Activated CD8-positive, alpha-beta T cell treated with anti-CD3 and anti-CD28 coated beads, Interleukin-2, amount 10 ng/mL, durations not matched to agents 7 days and 5 days (primary cell): ENCODE measurements at regions not wholly inside any gene's neighbourhood (a gene's known extent, or its start where the extent isn't known, plus 50 kb on each side); places are given as distances from the start of the nearest gene placed in this dataset.

Source experiments
- ATAC-seq: fragments of 150-1000 bp; cut with Tn5 transposase; one replicate; pipeline ENCODE4 v1.10.0; 2021; ENCODE audit warnings: moderate library complexity
- CTCF ChIA-PET: fragments of 350-600 bp; sonication (Branson Sonifier 250); formaldehyde crosslinking; loops from one replicate; lab custom pipeline; 2021; ENCODE audit warnings: antibody characterized with exemption; lab: Charles Lee
- POLR2A ChIA-PET: fragments of 350-600 bp; sonication (Branson Sonifier 250); formaldehyde crosslinking; loops from one replicate; lab custom pipeline; 2021; ENCODE audit warnings: antibody characterized with exemption; lab: Charles Lee
- DNase-seq: peaks from one replicate; pipeline ENCODE4 v3.0.0-alpha.2; 2020
- H3K27ac Mint-ChIP-seq: one replicate; pipeline ENCODE4 v1.8.0; 2021; ENCODE audit warnings: mild to moderate bottlenecking, mixed read lengths
- H3K27me3 Mint-ChIP-seq: one replicate; pipeline ENCODE4 v1.8.0; 2021; ENCODE audit warnings: low read depth, mixed read lengths
- H3K36me3 Mint-ChIP-seq: one replicate; pipeline ENCODE4 v1.8.0; 2021; ENCODE audit warnings: low read depth, mixed read lengths
- H3K4me1 Mint-ChIP-seq: one replicate; pipeline ENCODE4 v1.8.0; 2021; ENCODE audit warnings: low read depth, mixed read lengths
- H3K4me3 Mint-ChIP-seq: one replicate; pipeline ENCODE4 v1.8.0; 2021; ENCODE audit warnings: mild to moderate bottlenecking, mixed read lengths
- H3K9me3 Mint-ChIP-seq: one replicate; pipeline ENCODE4 v1.8.0; 2022; ENCODE audit warnings: mixed read lengths; ENCODE audit not compliant: insufficient read depth

DNA sequence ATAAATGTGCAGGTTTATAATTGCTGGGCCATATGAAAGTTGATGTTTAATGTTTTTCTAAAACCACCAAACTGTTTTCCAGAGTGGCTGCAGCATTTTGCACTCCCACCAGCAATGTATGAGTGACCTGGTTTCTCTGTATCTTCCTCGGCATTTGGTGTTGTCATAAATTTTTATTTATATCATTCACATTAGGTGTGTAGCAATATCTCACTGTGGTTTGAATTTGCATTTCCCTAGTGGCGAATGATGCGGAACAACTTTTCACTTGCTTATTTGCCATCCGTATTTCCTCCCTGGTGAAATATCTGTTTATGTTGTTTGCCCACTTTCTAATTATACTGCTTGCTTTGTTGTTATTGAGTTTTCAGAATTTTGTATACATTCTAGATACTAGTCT, 295.7 kb upstream of the TUT7 start:
- Mint-ChIP-seq H3K27ac (no peak overlapping the region), H3K9me3 (no peaks in the 10 kb centered on the region), H3K4me1 (no peaks in the 10 kb centered on the region), H3K4me3 (no peak overlapping the region), H3K27me3 (no peaks in the 10 kb centered on the region), H3K36me3 (no peaks in the 10 kb centered on the region)
- DNase-seq (no peak), ATAC-seq (no peak)
- POLR2A ChIA-PET, result no interaction called here
- CTCF ChIA-PET, result no interaction called here

GRCh38 chr9:86648828-86649170, 294.6 kb upstream of the TUT7 start:
- POLR2A ChIA-PET, result no interaction called here
- H3K9me3 Mint-ChIP-seq, result no peaks in the 10 kb centered on the region
- CTCF ChIA-PET, result no interaction called here
- H3K27ac Mint-ChIP-seq, result no peak overlapping the region
- no peak for DNase-seq
- H3K36me3 Mint-ChIP-seq, result no peaks in the 10 kb centered on the region
- no peak for ATAC-seq
- no peaks in the 10 kb centered on the region for H3K27me3 Mint-ChIP-seq
- no peaks in the 10 kb centered on the region for H3K4me1 Mint-ChIP-seq
- H3K4me3 Mint-ChIP-seq, result no peak overlapping the region

DNA sequence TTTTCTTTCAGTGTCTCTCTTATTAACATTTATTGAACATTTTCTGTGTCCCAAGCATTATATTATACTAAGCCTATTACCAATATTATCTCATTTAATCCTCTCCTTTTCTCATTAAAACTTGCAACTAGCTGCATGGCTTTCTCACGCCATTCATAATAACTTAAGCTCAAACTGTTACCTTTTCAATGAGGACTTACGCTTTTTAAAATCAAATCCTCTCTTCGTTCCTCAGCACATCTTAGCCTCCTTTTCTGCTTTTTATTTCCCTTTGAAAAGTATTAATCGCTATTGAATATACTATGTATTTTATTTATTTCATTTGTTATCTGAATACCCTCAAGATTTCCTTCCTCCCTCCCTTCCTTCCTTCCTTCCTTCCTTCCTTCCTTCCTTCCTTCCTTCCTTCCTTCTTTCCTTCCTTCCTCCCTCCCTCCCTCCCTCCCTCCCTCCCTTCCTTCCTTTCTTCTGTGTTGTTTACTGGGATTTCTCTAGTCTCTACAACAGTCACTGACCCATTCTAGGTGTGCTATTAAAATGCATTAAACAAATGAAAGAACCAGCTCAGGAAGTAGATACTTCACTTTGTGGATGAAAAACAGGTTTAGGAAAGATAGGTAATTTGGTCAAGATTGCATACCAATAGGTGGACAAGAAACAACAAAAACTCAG, 294.1 kb upstream of the TUT7 start:
- ATAC-seq (no peak), DNase-seq (no peak)
- Mint-ChIP-seq H3K27me3 (no peaks in the 10 kb centered on the region), H3K4me3 (no peak overlapping the region), H3K4me1 (no peaks in the 10 kb centered on the region), H3K36me3 (no peaks in the 10 kb centered on the region), H3K27ac (no peak overlapping the region), H3K9me3 (no peaks in the 10 kb centered on the region)
- ChIA-PET CTCF (no interaction called here), POLR2A (no interaction called here)

- H3K27me3 Mint-ChIP-seq, result no peaks in the 10 kb centered on the region
- no peaks in the 10 kb centered on the region for H3K9me3 Mint-ChIP-seq
- H3K27ac Mint-ChIP-seq, result no peak overlapping the region
- ATAC-seq, result no peak
- POLR2A ChIA-PET, result no interaction called here
- CTCF ChIA-PET, result interaction anchor here (1.5 kb wide), 1 partner anchor 10 kb away, joined by 3 read pairs; no protein-coding TSS in a partner anchor
- no peak for DNase-seq
- no peaks in the 10 kb centered on the region for H3K4me1 Mint-ChIP-seq
- H3K36me3 Mint-ChIP-seq, result no peaks in the 10 kb centered on the region
- no peak overlapping the region for H3K4me3 Mint-ChIP-seq
Measured at GRCh38 chr9:86645303-86645702, 291.1 kb upstream of the TUT7 start.

GRCh38 chr9:86644675-86645034, 290.4 kb upstream of the TUT7 start:
- ChIA-PET CTCF (interaction anchor here (1.0 kb wide), 1 partner anchor 14 kb away, joined by 3 read pairs; no protein-coding TSS in a partner anchor), POLR2A (no interaction called here)
- DNase-seq, result no peak
- Mint-ChIP-seq H3K4me3 (no peak overlapping the region), H3K27ac (no peak overlapping the region), H3K9me3 (no peaks in the 10 kb centered on the region), H3K36me3 (no peaks in the 10 kb centered on the region), H3K4me1 (no peaks in the 10 kb centered on the region), H3K27me3 (no peaks in the 10 kb centered on the region)
- no peak for ATAC-seq

DNA sequence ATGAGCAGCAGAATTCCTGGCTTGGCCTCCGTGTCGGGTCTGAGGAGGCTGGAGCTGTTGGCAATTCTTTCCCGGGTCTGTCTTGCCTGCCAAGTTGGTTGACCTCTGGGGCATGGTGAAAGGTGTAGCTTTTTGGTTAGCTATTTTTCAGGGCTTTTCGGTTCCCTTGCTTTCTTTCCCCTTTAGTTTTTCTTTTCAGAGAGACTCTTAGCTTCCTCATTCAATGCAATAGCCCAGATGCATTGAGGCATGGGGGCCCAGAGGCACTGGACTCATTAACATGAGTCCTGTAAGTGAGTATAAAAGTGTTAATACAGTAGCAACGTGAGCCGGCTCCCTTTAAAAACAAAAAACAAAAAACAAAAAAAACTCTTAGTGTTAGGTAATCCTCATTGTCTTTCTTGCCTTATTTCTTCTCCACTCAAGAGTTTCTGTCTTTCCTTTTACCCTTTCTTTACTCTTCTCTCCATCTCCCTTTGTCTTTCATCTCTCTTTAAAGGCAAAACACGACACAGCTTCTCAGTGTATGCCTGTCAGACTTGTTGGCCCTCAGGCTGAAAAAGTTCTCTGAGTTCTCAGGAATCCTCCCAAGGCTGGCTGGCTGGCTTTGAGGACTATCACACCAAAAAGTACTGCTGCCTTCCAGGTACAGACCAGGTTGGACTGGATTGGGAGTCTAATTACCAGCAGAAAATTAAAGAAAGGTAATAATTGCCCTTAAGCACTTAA, 289.9 kb upstream of the TUT7 start:
- H3K4me3 Mint-ChIP-seq, result no peak overlapping the region
- H3K9me3 Mint-ChIP-seq, result no peaks in the 10 kb centered on the region
- CTCF ChIA-PET, result interaction anchor here (1.0 kb wide), 1 partner anchor 15 kb away, joined by 3 read pairs; no protein-coding TSS in a partner anchor
- POLR2A ChIA-PET, result no interaction called here
- H3K4me1 Mint-ChIP-seq, result no peaks in the 10 kb centered on the region
- H3K36me3 Mint-ChIP-seq, result no peaks in the 10 kb centered on the region
- no peaks in the 10 kb centered on the region for H3K27me3 Mint-ChIP-seq
- DNase-seq, result no peak
- no peak for ATAC-seq
- no peak overlapping the region for H3K27ac Mint-ChIP-seq

DNA sequence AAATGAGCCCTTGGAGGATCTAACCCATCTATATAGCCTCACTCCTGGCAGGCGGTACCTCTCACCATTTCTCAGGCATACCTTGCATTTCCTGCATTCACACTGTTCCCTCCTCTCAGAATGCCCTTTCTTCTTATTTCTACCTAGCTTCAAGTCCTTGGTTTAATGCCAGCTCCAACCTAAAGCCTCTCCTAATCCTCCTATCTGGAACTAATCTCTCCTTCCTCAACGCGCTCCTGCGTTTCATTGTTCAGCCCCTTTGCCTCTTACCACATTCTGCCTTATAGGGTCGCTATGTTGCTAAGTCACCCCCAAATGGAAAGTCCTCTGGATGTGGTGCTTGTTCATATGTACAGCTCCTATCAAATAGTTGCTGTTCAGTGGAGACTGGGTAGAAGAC, 288.5 kb upstream of the TUT7 start:
- ATAC-seq, result no peak
- no peaks in the 10 kb centered on the region for H3K27me3 Mint-ChIP-seq
- no peak overlapping the region for H3K4me3 Mint-ChIP-seq
- H3K4me1 Mint-ChIP-seq, result no peaks in the 10 kb centered on the region
- DNase-seq, result no peak
- ChIA-PET CTCF (no interaction called here), POLR2A (no interaction called here)
- H3K27ac Mint-ChIP-seq, result no peak overlapping the region
- no peaks in the 10 kb centered on the region for H3K36me3 Mint-ChIP-seq
- no peaks in the 10 kb centered on the region for H3K9me3 Mint-ChIP-seq

DNA sequence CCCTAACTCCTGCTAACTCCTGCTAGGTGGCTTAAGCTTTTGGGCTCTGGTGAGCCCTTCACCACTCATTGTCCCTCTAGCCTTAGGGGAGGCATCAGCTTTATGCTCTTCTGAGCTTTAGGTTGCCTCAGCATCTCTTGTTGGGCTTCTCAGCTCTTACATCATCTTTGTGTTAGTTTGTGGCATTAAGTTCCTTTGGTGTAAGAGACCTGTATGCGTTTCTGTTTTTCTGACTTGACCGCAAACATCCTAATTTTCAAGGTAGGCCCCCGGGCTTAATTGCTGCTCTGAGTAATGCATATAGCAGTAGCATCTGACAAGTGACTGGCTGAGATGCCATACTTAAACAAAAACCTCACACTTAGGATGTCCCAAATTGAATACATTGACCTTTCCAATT, 287.8 kb upstream of the TUT7 start:
- DNase-seq (no peak), ATAC-seq (no peak)
- POLR2A ChIA-PET, result no interaction called here
- Mint-ChIP-seq H3K9me3 (no peaks in the 10 kb centered on the region), H3K4me1 (no peaks in the 10 kb centered on the region), H3K36me3 (no peaks in the 10 kb centered on the region), H3K27ac (no peak overlapping the region), H3K27me3 (no peaks in the 10 kb centered on the region), H3K4me3 (no peak overlapping the region)
- CTCF ChIA-PET, result no interaction called here

GRCh38 chr9:86639899-86640379, 285.7 kb upstream of the TUT7 start:
- no peaks in the 10 kb centered on the region for H3K4me1 Mint-ChIP-seq
- H3K27me3 Mint-ChIP-seq, result peaks cover 2% of the 10 kb centered on the region
- H3K27ac Mint-ChIP-seq, result no peak overlapping the region
- ChIA-PET CTCF (no interaction called here), POLR2A (no interaction called here)
- H3K9me3 Mint-ChIP-seq, result no peaks in the 10 kb centered on the region
- no peak overlapping the region for H3K4me3 Mint-ChIP-seq
- ATAC-seq (no peak), DNase-seq (no peak)
- no peaks in the 10 kb centered on the region for H3K36me3 Mint-ChIP-seq

DNA sequence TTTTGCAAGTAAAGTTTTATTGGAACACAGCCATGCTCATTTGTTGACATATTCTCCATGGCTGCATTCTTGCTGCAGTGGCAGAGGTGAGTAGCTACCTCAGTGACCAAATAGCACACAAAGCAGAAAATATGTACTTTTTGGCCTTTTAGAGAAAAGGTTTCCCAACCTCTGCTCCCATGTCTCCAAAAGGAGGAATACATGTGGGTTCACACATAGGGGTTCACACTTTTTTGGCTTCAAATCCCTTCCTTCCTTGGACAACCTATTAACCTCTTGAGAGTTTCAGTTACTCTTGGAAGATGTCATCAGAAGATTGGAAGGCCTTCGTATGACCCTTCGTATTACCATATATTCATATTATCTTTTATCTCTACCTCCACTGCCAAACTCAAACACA, 285.1 kb upstream of the TUT7 start:
- CTCF ChIA-PET, result no interaction called here
- H3K27ac Mint-ChIP-seq, result no peak overlapping the region

GRCh38 chr9:86638109-86638508, 283.9 kb upstream of the TUT7 start:
- no peaks in the 10 kb centered on the region for H3K4me1 Mint-ChIP-seq
- ChIA-PET CTCF (interaction anchor here (0.6 to 1.8 kb wide), 2 partner anchors 123 to 687 kb away, joined by 3 to 6 read pairs; no protein-coding TSS in a partner anchor), POLR2A (no interaction called here)
- no peak overlapping the region for H3K4me3 Mint-ChIP-seq
- ATAC-seq (no peak), DNase-seq (no peak)
- H3K27me3 Mint-ChIP-seq, result peaks cover 2% of the 10 kb centered on the region
- H3K36me3 Mint-ChIP-seq, result no peaks in the 10 kb centered on the region
- no peaks in the 10 kb centered on the region for H3K9me3 Mint-ChIP-seq
- no peak overlapping the region for H3K27ac Mint-ChIP-seq

More for the DNA sequence above, 285.1 kb upstream of the TUT7 start:
- no peaks in the 10 kb centered on the region for H3K4me1 Mint-ChIP-seq
- H3K27me3 Mint-ChIP-seq, result peaks cover 2% of the 10 kb centered on the region
- no peaks in the 10 kb centered on the region for H3K9me3 Mint-ChIP-seq
- no peak overlapping the region for H3K4me3 Mint-ChIP-seq
- POLR2A ChIA-PET, result no interaction called here
- ATAC-seq (no peak), DNase-seq (no peak)
- no peaks in the 10 kb centered on the region for H3K36me3 Mint-ChIP-seq

- DNase-seq, result peak; percentile 31
Measured at GRCh38 chr9:86637515-86637914, 283.3 kb upstream of the TUT7 start.

More at GRCh38 chr9:86637515-86637914, 283.3 kb upstream of the TUT7 start:
- Mint-ChIP-seq H3K27ac (no peak overlapping the region), H3K9me3 (no peaks in the 10 kb centered on the region), H3K4me1 (no peaks in the 10 kb centered on the region), H3K27me3 (peaks cover 2% of the 10 kb centered on the region), H3K36me3 (no peaks in the 10 kb centered on the region), H3K4me3 (no peak overlapping the region)
- CTCF ChIA-PET, result interaction anchor here (1.8 kb wide), 1 partner anchor 687 kb away, joined by 6 read pairs; no protein-coding TSS in a partner anchor
- ATAC-seq, result no peak
- POLR2A ChIA-PET, result no interaction called here
